Parathyroid adenoma (tissue), 2 donors: ENCODE measurements at regions not wholly inside any gene's neighbourhood (a gene's known extent, or its start where the extent isn't known, plus 50 kb on each side); places are given as distances from the start of the nearest gene placed in this dataset.

Experiments used
- H2AFZ ChIP-seq: fragments of 300-600 bp; sonication (generic); one replicate; pipeline ENCODE4 v1.7.0; 2017; ENCODE audit warnings: antibody characterized with exemption, mild to moderate bottlenecking
- H3K27ac ChIP-seq: fragments of 300-600 bp; sonication (generic); one replicate; pipeline ENCODE4 v1.7.0; 2017
- H3K27me3 ChIP-seq: fragments of 300-600 bp; sonication (generic); one replicate; pipeline ENCODE4 v1.7.0; 2017; ENCODE audit warnings: low read length; ENCODE audit not compliant: control insufficient read depth, insufficient read depth
- H3K36me3 ChIP-seq: fragments of 300-600 bp; sonication (generic); one replicate; pipeline ENCODE4 v1.7.0; 2017; ENCODE audit warnings: low read length; ENCODE audit not compliant: control insufficient read depth, insufficient read depth
- H3K4me1 ChIP-seq: fragments of 300-600 bp; sonication (generic); one replicate; pipeline ENCODE4 v1.7.0; 2017; ENCODE audit warnings: control low read depth
- H3K4me2 ChIP-seq: fragments of 300-600 bp; sonication (generic); one replicate; pipeline ENCODE4 v1.7.0; 2017; ENCODE audit warnings: low read length
- H3K4me3 ChIP-seq: fragments of 300-600 bp; sonication (generic); one replicate; pipeline ENCODE4 v1.7.0; 2017; ENCODE audit warnings: low read depth, low read length
- H3K79me2 ChIP-seq: fragments of 300-600 bp; sonication (generic); one replicate; pipeline ENCODE4 v1.7.0; 2017; ENCODE audit warnings: control low read depth
- H3K9ac ChIP-seq: fragments of 300-600 bp; sonication (generic); one replicate; pipeline ENCODE4 v1.7.0; 2017; ENCODE audit warnings: mild to moderate bottlenecking
- H3K9me3 ChIP-seq: fragments of 300-600 bp; sonication (generic); one replicate; pipeline ENCODE4 v1.7.0; 2017; ENCODE audit warnings: low read length; ENCODE audit not compliant: control insufficient read depth
- TF ChIP-seq, protein P1 (sequence below): fragments of 300-600 bp; sonication (generic); IDR thresholded peaks from one replicate; pipeline ENCODE4 v1.7.0; 2017; ENCODE audit warnings: antibody characterized with exemption, mild to moderate bottlenecking
- donor health status: primary hyperparathyroidism.

DNA sequence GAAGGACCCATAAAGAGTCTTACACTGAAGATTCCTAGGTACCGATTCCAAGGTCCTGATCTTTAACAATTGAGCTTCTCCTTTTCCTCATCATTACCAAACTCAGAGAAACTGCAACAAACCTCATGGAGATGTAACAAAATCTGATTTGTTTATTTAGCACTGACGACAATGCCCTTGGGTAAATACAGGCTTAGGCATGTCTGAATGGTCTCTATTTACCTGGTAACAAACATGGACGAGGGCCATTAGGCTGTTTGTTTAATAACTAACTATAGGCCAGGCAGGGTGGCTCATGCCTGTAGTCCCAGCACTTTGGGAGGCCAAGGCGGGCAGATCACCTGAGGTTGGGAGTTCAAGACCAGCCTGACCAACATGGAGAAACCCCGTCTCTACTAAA, 333.3 kb downstream of the AGTPBP1 start:
- Histone ChIP-seq H3K27me3 (no peaks in the 10 kb centered on the region), H3K4me1 (no peaks in the 10 kb centered on the region), H3K4me2 (no peak overlapping the region), H3K36me3 (no peaks in the 10 kb centered on the region), H3K4me3 (no peak overlapping the region), H3K79me2 (no peaks in the 10 kb centered on the region), H3K9me3 (no peaks in the 10 kb centered on the region), H3K27ac (no peak overlapping the region), H2AFZ (no peak overlapping the region), H3K9ac (no peak overlapping the region)
- TF ChIP-seq, protein P1, sequence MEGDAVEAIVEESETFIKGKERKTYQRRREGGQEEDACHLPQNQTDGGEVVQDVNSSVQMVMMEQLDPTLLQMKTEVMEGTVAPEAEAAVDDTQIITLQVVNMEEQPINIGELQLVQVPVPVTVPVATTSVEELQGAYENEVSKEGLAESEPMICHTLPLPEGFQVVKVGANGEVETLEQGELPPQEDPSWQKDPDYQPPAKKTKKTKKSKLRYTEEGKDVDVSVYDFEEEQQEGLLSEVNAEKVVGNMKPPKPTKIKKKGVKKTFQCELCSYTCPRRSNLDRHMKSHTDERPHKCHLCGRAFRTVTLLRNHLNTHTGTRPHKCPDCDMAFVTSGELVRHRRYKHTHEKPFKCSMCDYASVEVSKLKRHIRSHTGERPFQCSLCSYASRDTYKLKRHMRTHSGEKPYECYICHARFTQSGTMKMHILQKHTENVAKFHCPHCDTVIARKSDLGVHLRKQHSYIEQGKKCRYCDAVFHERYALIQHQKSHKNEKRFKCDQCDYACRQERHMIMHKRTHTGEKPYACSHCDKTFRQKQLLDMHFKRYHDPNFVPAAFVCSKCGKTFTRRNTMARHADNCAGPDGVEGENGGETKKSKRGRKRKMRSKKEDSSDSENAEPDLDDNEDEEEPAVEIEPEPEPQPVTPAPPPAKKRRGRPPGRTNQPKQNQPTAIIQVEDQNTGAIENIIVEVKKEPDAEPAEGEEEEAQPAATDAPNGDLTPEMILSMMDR, result no peak

DNA sequence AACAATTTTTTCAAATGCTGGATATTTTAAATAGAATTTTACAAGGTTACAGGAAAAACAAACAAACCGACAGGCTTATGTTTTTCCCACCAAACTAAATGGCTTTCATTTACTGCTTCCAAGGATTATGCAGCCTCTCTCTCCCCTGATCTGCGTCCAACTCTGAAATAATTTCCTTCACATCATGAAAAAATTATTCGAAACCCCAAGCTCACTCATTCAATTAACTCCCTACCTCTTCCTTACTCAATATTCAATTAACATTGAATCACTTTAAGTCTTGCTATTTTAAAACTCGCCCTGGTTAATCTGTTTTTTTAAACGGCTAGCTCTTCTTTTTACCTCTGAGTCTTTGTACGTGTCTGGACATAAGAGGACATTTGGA, 336.2 kb downstream of the AGTPBP1 start:
- H3K4me1 ChIP-seq, result no peaks in the 10 kb centered on the region
- H3K79me2 ChIP-seq, result no peaks in the 10 kb centered on the region
- H2AFZ ChIP-seq, result no peak overlapping the region
- H3K4me2 ChIP-seq, result no peak overlapping the region
- no peak overlapping the region for H3K9ac ChIP-seq
- TF ChIP-seq, protein P1, result no peak
- no peaks in the 10 kb centered on the region for H3K27me3 ChIP-seq
- no peak overlapping the region for H3K27ac ChIP-seq
- H3K4me3 ChIP-seq, result no peak overlapping the region
- no peaks in the 10 kb centered on the region for H3K36me3 ChIP-seq
- no peaks in the 10 kb centered on the region for H3K9me3 ChIP-seq

DNA sequence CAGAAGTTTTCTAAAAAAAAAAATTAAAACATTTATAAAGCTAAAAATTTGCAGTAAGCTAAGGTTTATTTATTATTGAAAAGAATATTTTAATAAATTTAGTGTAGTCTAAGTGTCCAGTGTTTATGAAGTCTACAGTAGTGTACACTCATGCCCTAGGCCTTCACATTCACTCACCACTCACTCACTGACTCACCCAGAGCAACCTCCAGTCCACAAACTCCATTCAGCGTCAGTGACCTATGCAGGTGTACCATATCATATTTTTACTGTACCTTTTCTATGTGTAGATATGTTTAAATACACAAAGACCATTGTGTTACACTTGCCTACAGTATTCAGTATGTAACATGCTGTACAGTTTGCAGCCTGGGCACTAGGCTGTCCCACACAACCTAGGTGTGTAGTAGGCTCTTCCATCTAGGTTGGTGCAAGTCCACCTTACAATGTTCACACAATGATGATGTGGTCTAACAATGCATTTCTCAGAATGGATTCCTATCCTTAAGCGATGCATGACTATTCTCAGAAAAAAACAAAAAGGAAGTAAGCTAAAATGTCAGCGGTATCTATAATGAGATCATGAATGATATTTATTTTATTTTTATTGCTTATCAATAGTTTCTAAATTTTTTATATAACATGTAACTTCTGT, 336.7 kb downstream of the AGTPBP1 start:
- TF ChIP-seq, protein P1, result no peak

DNA sequence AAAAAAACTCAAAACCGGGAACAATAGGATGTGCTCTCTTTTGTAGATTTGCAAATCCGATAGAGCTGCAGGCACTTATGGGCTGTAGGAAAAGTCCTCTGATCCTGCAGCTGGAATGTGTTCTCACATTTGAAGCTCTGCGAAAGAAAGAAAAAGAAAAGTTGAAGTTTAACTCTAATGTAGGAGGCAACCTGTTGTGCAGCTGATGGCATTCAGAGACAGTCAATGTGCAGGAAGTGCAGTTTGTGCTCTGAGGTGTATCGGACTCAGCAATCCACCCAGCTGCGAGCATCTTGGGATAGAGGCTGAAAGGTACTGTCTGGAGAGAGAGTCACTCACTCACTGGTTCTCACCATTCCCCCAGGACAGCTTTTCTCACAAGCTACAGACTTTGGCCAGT, 339.2 kb downstream of the AGTPBP1 start:
- Histone ChIP-seq H3K9me3 (no peaks in the 10 kb centered on the region), H3K9ac (no peak overlapping the region), H3K79me2 (no peaks in the 10 kb centered on the region), H3K27ac (no peak overlapping the region), H3K4me1 (no peaks in the 10 kb centered on the region), H3K4me3 (no peak overlapping the region), H2AFZ (no peak overlapping the region), H3K4me2 (no peak overlapping the region), H3K27me3 (no peaks in the 10 kb centered on the region), H3K36me3 (no peaks in the 10 kb centered on the region)
- TF ChIP-seq, protein P1, result no peak

More for the DNA sequence above, 336.7 kb downstream of the AGTPBP1 start:
- Histone ChIP-seq H3K9me3 (no peaks in the 10 kb centered on the region), H3K4me3 (no peak overlapping the region), H3K4me1 (no peaks in the 10 kb centered on the region), H3K27me3 (no peaks in the 10 kb centered on the region), H3K9ac (no peak overlapping the region), H3K36me3 (no peaks in the 10 kb centered on the region), H3K27ac (no peak overlapping the region), H3K4me2 (no peak overlapping the region), H2AFZ (no peak overlapping the region), H3K79me2 (no peaks in the 10 kb centered on the region)

DNA sequence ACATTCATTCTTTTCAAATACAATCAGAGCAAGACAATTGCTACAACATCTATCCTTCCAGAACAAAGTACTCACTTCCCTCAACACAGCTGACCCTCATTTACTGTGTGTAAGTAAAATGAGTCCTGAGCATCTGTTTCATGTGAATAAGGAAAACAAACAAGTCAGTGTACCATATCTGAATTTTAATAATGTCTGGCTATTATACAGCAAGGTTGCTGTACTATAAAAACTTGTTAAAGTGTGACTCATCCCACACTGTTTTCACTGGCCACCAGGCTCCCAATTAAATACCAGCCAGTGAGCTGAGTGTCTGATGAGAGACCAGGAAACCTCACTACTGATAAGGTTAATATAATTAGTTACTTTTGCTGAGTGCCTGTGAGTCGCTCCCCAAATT, 339.8 kb downstream of the AGTPBP1 start:
- no peaks in the 10 kb centered on the region for H3K27me3 ChIP-seq
- H3K4me2 ChIP-seq, result no peak overlapping the region
- H3K4me1 ChIP-seq, result no peaks in the 10 kb centered on the region
- H3K4me3 ChIP-seq, result no peak overlapping the region
- H3K9me3 ChIP-seq, result no peaks in the 10 kb centered on the region
- H3K9ac ChIP-seq, result no peak overlapping the region
- no peaks in the 10 kb centered on the region for H3K36me3 ChIP-seq
- H3K27ac ChIP-seq, result no peak overlapping the region
- H2AFZ ChIP-seq, result no peak overlapping the region
- no peaks in the 10 kb centered on the region for H3K79me2 ChIP-seq
- TF ChIP-seq, protein P1, result no peak
